T47D (cell line): ENCODE measurements at regions not wholly inside any gene's neighbourhood (a gene's known extent, or its start where the extent isn't known, plus 50 kb on each side); places are given as distances from the start of the nearest gene placed in this dataset.

Source experiments
- DNase-seq, 2 experiments: peaks; one replicate each; pipeline versions ENCODE4 v3.0.0 to v3.0.0-alpha.2; 2011 to 2012; ENCODE audit warnings: low read depth in 1 of 2, low spot score in 1 of 2
- JUND ChIP-seq: IDR thresholded peaks from 2 replicates; pipeline ENCODE4 v1.6.1; 2012; ENCODE audit warnings: low read depth
- in situ Hi-C: cut with HindIII; loops from 2 replicates; pipeline ENCODE4 v1.10.0; 2016; ENCODE audit warnings: low sequenced_read_pairs, low pct_unique_long_range_greater_than_20kb

GRCh38 chr13:62633448-62633847 lies 1217.8 kb upstream of the PCDH20 start:
- in situ Hi-C loops: no loop called here
- no peak for DNase-seq
- no peak for TF ChIP-seq JUND

DNA sequence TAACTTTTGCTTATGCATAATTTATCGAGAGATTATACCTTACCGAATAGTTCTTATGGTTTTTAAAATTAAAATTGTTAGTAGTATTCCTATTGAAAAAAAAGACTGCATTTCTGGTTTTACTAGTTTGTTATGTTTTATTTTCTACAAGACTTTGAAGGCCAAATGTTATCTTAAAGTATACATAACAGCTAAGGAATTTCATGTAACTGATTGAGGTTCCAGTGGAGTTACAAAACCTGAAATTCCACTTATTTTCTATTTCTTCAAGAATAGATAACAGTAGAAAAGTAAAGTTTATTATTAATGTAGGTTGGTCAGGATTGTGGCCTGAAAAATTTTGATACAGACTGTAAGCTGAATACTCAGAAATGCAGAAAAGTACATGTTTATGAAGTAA lies 1216.0 kb upstream of the PCDH20 start:
- no peak for DNase-seq
- in situ Hi-C loops: no loop called here
- TF ChIP-seq JUND: no peak

DNA sequence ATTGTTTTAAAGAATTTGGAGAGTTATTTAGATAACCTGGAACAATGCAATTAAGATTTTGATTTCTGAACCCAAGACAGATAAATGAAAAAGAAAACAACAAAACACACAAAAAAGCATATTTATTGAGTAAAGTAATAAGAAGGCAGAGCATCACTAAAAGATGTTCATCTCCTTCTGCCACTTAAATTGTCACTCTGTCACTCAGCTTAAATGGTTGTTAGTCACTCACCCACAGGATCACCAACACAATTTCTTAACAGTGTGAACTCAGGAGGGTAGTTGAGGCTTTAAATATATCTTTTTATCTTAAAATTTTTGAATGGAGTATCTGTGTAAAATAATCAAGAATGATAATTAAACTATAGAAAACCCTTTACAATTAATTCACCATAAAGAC lies 1215.5 kb upstream of the PCDH20 start:
- TF ChIP-seq JUND: no peak
- in situ Hi-C loops: no loop called here
- no peak for DNase-seq

- no peak for TF ChIP-seq JUND
- DNase-seq: no peak
- in situ Hi-C loops: no loop called here
These were observed 1214.0 kb upstream of the PCDH20 start for GRCh38 chr13:62629618-62630017.

DNA sequence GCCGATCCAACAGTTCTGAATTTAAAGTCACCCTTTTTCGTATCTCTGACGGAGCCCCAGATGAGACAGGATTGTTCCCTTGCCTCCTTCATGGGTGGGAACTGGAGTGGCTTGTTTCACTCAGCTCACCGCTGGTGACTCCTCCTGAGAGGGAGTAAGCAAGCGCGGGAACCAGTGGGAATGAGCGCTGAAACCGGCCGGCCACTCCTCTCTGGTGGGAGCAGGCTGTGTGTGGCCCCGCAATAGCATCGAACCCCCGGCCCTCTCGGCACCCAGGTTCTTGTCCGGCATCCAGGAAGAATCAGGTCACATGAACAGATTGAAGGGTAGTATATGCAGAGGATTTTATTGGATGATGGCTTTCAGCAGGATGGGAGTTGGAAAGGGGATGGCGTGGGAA lies 1211.6 kb upstream of the PCDH20 start:
- no peak for TF ChIP-seq JUND
- no peak for DNase-seq

GRCh38 chr13:62626771-62627170 lies 1211.1 kb upstream of the PCDH20 start:
- no peak for TF ChIP-seq JUND
- peak in 1 of 2 experiments; percentile 5 for DNase-seq
- in situ Hi-C loops: no loop called here

More for the DNA sequence above, 1211.6 kb upstream of the PCDH20 start:
- in situ Hi-C loops: no loop called here

DNA sequence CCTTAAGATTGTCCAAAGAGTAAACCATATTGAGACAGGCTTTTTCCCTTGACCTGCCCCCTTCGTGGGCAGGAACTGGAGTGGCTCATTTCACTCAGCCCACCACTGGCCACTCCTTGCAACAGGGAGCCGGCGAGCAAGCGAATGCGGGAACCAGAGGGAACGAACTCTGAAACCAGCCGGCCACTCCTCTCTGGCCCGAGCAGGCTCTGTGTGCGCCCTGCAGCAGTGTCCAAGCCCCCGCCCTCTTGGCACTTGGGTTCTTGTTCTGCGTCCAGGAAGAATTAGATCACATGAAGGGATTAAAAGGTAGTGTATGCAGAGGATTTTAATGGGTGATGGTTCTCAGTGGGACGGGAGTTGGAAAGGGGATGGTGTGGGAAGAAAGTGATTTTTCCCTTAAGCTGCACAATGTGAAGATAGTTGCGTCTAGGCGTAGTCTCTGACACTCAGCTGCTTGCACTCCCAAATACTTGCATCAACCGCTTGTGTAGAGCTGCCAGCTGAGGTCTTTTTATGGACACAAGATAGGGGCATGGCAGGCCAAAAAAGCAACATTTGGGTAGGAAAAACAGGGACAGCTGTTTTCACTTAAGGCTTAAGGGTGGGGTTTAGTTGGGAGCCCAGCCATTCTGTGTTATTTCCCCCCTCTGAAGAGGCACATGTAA lies 1209.7 kb upstream of the PCDH20 start:
- in situ Hi-C loops: no loop called here
- no peak for DNase-seq
- no peak for TF ChIP-seq JUND

DNA sequence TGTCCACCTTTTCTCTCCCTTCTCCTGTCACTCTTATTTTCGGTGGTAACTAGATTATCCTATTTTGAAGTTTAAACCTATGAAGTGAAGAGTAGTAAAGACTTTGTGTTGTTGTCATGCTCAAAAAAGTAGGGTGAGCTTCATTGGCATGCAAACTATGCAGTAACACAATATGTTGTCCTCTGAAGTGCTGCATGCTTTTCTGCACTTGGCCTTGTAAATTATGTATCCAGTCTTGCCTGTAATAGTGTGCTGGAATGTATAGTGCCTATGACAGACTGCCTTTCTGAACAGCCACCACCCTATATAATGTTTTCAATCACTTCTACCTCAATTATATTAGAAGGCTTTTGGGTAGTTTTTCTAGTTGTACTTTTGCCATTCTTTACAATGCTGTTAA lies 1198.2 kb upstream of the PCDH20 start:
- TF ChIP-seq JUND: no peak
- in situ Hi-C loops: no loop called here
- peak in 1 of 2 experiments; percentile 19 for DNase-seq

- DNase-seq: no peak
- TF ChIP-seq JUND: no peak
- in situ Hi-C loops: no loop called here
These were observed 1195.7 kb upstream of the PCDH20 start for GRCh38 chr13:62611343-62611742.

GRCh38 chr13:62598708-62599107 lies 1183.1 kb upstream of the PCDH20 start:
- in situ Hi-C loops: no loop called here

GRCh38 chr13:62595976-62596375 lies 1180.3 kb upstream of the PCDH20 start:
- TF ChIP-seq JUND: no peak
- in situ Hi-C loops: no loop called here
- DNase-seq: no peak

More at GRCh38 chr13:62598708-62599107, 1183.1 kb upstream of the PCDH20 start:
- no peak for DNase-seq
- no peak for TF ChIP-seq JUND

GRCh38 chr13:62593804-62594203 lies 1178.2 kb upstream of the PCDH20 start:
- DNase-seq: no peak
- in situ Hi-C loops: no loop called here
- no peak for TF ChIP-seq JUND

DNA sequence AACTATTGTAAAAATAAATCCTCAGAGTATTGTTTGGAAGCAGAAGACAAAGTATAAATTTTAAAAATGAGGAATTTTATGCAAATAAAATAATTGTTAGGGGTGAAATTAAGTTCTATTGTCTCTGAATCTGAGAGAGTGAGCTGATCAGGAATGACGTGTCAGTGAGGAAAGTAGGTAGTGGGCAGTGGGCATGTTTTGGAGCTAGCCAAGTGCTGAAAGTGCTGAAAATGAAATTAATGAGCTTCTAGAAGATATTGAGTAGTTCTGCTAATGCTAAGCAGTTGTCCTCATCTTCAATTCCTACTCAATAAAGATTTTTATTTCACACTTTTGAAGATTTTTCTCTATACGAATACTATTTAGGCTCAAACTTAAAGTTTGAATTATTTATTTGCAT lies 1167.8 kb upstream of the PCDH20 start:
- in situ Hi-C loops: no loop called here
- no peak for TF ChIP-seq JUND
- DNase-seq: no peak

DNA sequence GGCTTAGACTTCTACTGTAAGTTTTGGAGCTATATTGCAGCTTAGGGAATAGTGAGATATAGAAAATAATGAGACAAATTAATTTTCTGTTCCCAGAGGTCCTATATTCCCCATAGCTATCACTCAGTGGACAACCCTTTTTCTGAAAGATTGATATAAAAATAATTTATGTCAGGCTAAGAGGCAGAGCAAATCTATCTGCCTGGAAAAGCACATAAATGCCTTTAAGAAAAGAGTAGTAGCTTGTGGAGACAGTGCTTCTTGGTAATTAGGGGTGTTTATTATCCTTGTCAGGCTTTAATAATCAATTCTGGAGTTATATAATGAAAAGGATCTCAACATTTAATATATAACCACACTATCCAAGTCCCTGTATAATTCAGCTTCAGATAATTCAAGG lies 1162.8 kb upstream of the PCDH20 start:
- no peak for TF ChIP-seq JUND
- DNase-seq: no peak
- in situ Hi-C loops: no loop called here
